DOHH2 (cell line): ENCODE measurements at regions not wholly inside any gene's neighbourhood (a gene's known extent, or its start where the extent isn't known, plus 50 kb on each side); places are given as distances from the start of the nearest gene placed in this dataset.

Experiments used
- CTCF ChIP-seq: fragments of 200-600 bp; sonication (generic); IDR thresholded peaks from one replicate; pipeline ENCODE4 v1.5.1; 2014; ENCODE audit warnings: antibody characterized with exemption, mild to moderate bottlenecking, low read depth, low read length; ENCODE audit not compliant: poor library complexity, severe bottlenecking
- EZH2phosphoT487 ChIP-seq: fragments of 200-600 bp; sonication (generic); IDR thresholded peaks from 2 replicates; pipeline ENCODE4 v1.6.1; 2017; ENCODE audit warnings: borderline replicate concordance, mild to moderate bottlenecking, antibody characterized with exemption, low read length, moderate library complexity, mixed read lengths

GRCh38 chr3:162842549-162843216 lies 1346.1 kb downstream of the OTOL1 start:
- TF ChIP-seq CTCF (no peak), EZH2phosphoT487 (no peak)
